ENCODE measurements at regions not wholly inside any gene's neighbourhood (a gene's known extent, or its start where the extent isn't known, plus 50 kb on each side); places are given as distances from the start of the nearest gene placed in this dataset.

DNA sequence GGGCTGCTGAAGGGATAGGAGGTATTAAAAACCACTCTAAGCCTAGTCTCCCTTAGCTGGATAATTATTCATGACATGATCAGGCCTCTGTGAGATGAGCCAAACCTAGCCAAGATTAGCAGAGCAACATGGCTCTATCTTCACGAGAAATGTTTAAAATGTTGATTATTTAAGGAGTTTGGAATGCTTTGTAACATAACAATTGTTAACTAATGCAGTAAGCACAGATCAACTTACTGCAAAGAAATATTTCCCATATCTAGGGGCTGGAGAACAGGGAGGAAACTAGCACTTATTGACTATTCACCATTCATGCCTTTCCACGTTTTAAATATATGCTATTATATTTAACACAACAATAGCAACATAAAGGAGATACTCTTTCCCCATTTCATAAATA is 833.7 kb upstream of the CHAC2 start:
- TF ChIP-seq POLR2A (IDR thresholded peaks at IDR 0.05) (no peak), EP300 (IDR thresholded peaks at IDR 0.05) (no peak), POLR2AphosphoS5 (IDR thresholded peaks at IDR 0.05) (no peak)
- TF ChIP-seq, protein P1, sequence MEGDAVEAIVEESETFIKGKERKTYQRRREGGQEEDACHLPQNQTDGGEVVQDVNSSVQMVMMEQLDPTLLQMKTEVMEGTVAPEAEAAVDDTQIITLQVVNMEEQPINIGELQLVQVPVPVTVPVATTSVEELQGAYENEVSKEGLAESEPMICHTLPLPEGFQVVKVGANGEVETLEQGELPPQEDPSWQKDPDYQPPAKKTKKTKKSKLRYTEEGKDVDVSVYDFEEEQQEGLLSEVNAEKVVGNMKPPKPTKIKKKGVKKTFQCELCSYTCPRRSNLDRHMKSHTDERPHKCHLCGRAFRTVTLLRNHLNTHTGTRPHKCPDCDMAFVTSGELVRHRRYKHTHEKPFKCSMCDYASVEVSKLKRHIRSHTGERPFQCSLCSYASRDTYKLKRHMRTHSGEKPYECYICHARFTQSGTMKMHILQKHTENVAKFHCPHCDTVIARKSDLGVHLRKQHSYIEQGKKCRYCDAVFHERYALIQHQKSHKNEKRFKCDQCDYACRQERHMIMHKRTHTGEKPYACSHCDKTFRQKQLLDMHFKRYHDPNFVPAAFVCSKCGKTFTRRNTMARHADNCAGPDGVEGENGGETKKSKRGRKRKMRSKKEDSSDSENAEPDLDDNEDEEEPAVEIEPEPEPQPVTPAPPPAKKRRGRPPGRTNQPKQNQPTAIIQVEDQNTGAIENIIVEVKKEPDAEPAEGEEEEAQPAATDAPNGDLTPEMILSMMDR (IDR thresholded peaks at IDR 0.05) = no peak
